Heart left ventricle (tissue), 13 donors: ENCODE measurements at regions not wholly inside any gene's neighbourhood (a gene's known extent, or its start where the extent isn't known, plus 50 kb on each side); places are given as distances from the start of the nearest gene placed in this dataset.

Experiments
- POLR2A ChIP-seq, 2 donors: fragments of 450-650 bp; IDR thresholded peaks; one replicate each; pipeline ENCODE4 v1.6.1; 2017; ENCODE audit warnings: antibody characterized with exemption in 2 of 2, mild to moderate bottlenecking in 2 of 2, moderate library complexity in 2 of 2
- TF ChIP-seq, protein P1 (sequence below), 12 donors: fragments of 200-600 bp; sonication (generic) in 4 of 12; IDR thresholded peaks; one replicate each; pipeline versions ENCODE4 v1.5.0 to v1.8.0; 2018 to 2022; ENCODE audit warnings: antibody characterized with exemption in 12 of 12, mild to moderate bottlenecking in 5 of 12
- donor health status: ischemic (EF 13 %, LVEDD 7.1; RV severe dilation, severe dysfunction).
- donor health status: DM: no; HTN: yes; CAD: no.
- donor health status: DM: no; HTN: no; CAD: no.
- donor health status: ischemic (EF 25% LVEDD 6.9; RV normal size, moderate dysfunction).
- donor health status: ischemic (EF 25% LVEDD 5.7; RV mildly dilated, moderate dysfunction).
- donor health status: ischemic (EF 35%, LVEDD 5.7; RV mildly dilated, moderate dysfunction).
- donor health status: nonischemic (EF 11% LVEDD 7.7; RV severe dilation, severe dysfunction).
- donor health status: DM: yes; HTN: yes; CAD: no.
- donor health status: PGD.
- donor health status: ischemic (EF 29% LVEDD 5.4; RV normal size, mild dysfunction).
- donor health status: nonischemic (EF 23%, LVEDD 6.1; RV moderate dilation, normal function).

- TF ChIP-seq, protein P1, sequence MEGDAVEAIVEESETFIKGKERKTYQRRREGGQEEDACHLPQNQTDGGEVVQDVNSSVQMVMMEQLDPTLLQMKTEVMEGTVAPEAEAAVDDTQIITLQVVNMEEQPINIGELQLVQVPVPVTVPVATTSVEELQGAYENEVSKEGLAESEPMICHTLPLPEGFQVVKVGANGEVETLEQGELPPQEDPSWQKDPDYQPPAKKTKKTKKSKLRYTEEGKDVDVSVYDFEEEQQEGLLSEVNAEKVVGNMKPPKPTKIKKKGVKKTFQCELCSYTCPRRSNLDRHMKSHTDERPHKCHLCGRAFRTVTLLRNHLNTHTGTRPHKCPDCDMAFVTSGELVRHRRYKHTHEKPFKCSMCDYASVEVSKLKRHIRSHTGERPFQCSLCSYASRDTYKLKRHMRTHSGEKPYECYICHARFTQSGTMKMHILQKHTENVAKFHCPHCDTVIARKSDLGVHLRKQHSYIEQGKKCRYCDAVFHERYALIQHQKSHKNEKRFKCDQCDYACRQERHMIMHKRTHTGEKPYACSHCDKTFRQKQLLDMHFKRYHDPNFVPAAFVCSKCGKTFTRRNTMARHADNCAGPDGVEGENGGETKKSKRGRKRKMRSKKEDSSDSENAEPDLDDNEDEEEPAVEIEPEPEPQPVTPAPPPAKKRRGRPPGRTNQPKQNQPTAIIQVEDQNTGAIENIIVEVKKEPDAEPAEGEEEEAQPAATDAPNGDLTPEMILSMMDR (IDR thresholded peaks at IDR 0.05): no peak
- TF ChIP-seq POLR2A (IDR thresholded peaks at IDR 0.05): no peak
Observed at GRCh38 chr2:40962026-40962425, 510.1 kb upstream of the SLC8A1 start.
